ENCODE measurements at regions not wholly inside any gene's neighbourhood (a gene's known extent, or its start where the extent isn't known, plus 50 kb on each side); places are given as distances from the start of the nearest gene placed in this dataset.

DNA sequence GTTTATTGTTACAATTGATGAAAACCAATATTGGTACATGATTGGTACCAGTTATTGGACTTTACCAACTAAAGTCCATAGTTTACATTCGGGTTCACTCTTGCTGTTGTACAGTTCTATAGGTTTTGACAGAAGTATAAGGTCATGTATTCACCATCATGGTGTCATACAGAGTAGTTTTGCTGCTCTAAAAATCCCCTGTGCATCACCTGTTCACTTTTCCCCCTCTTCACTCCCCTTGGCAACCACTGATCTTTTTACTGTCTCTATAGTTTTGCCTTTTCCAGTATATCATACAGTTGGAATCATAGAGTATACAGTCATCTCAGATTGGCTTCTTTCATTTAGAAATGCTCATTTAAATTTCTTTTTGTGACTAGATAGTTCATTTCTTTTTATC, 51.2 kb upstream of the MED4 start:
- Histone ChIP-seq H2AFZ (no peak overlapping the region), H3K9me2 (ENCODE audit: insufficient read depth) (no peaks in the 10 kb centered on the region), H3K9ac (no peak overlapping the region), H3K79me2 (ENCODE audit: insufficient read depth) (no peaks in the 10 kb centered on the region), H3K9me3 (ENCODE audit: low read depth) (no peaks in the 10 kb centered on the region), H3K4me3 (no peak overlapping the region), H3K27ac (no peak overlapping the region), H3K36me3 (ENCODE audit: low read depth) (no peaks in the 10 kb centered on the region), H4K20me1 (ENCODE audit: insufficient read depth) (no peaks in the 10 kb centered on the region), H3K27me3 (replicated peaks; ENCODE audit: insufficient read depth) (no peaks in the 10 kb centered on the region), H3K4me1 (ENCODE audit: insufficient read depth) (no peaks in the 10 kb centered on the region), H3F3A (ENCODE audit: insufficient read depth) (no peaks in the 10 kb centered on the region), H3K4me2 (ENCODE audit: unreplicated experiment) (no peak overlapping the region)
- no peak for DNase-seq
- TF ChIP-seq EZH2 (IDR thresholded peaks at IDR 0.05; ENCODE audit: insufficient read depth, poor library complexity, severe bottlenecking) (no peak), EZH2phosphoT487 (IDR thresholded peaks at IDR 0.05; ENCODE audit: insufficient read depth, low read depth) (no peak)
- in situ Hi-C loops (cut with MboI) = no loop called here
- 67 to 81% methylated on average over 1 of the region's 1 CpG for WGBS, 2 experiments (ENCODE audit: low coverage in 1 of 2, low lambda C conversion rate in 2 of 2, missing lambda C conversion rate in 2 of 2)

Data from GM23248 (cell line).